ENCODE measurements at regions not wholly inside any gene's neighbourhood (a gene's known extent, or its start where the extent isn't known, plus 50 kb on each side); places are given as distances from the start of the nearest gene placed in this dataset.

GRCh38 chr18:3350566-3351527, 88.9 kb downstream of the MYL12B start:
- dilution Hi-C loops (cut with MboI; ENCODE audit: extremely low pct_ligation_motif_present, low sequenced_read_pairs) (no loop called here), intact Hi-C loops (cut with micrococcal nuclease) (no loop called here)
- Histone ChIP-seq H3K9me3 (replicated peaks; ENCODE audit: control insufficient read depth, insufficient read depth, low read length) (no peaks in the 10 kb centered on the region), H3K4me2 (ENCODE audit: insufficient read depth, low read length) (no peak overlapping the region), H3K79me2 (ENCODE audit: control insufficient read depth, insufficient read depth, low read length) (no peaks in the 10 kb centered on the region), H3K9ac (replicated peaks; ENCODE audit: extremely low read depth, insufficient read depth, low read length) (no peak overlapping the region), H3K4me1 (ENCODE audit: control insufficient read depth, extremely low read depth, insufficient read depth, low read length) (no peaks in the 10 kb centered on the region), H3K36me3 (ENCODE audit: control insufficient read depth in 2 of 2, extremely low read depth in 1 of 2, insufficient read depth in 2 of 2, low read length in 2 of 2) (no peaks in the 10 kb centered on the region), H4K20me1 (replicated peaks; ENCODE audit: control insufficient read depth, extremely low read depth, insufficient read depth, low read length) (no peaks in the 10 kb centered on the region), H3K4me3 (replicated peaks in 1 of 3; ENCODE audit: insufficient read depth in 1 of 3, low read depth in 1 of 3, low read length in 3 of 3) (no peak overlapping the region), H3K27ac (ENCODE audit: insufficient read depth, low read depth, low read length) (no peak overlapping the region), H3K27me3 (ENCODE audit: control insufficient read depth in 2 of 2, insufficient read depth in 2 of 2, low read length in 2 of 2) (peaks cover 4 to 13% of the 10 kb centered on the region in 2 experiments), H2AFZ (ENCODE audit: low read depth, low read length) (no peak overlapping the region), H3K9me1 (replicated peaks; ENCODE audit: control insufficient read depth, extremely low read depth, insufficient read depth, low read length) (no peaks in the 10 kb centered on the region)
- ChIA-PET CTCF (interaction anchor here (0.8 to 1.1 kb wide), 2 partner anchors 24 to 31 kb away, joined by 3 read pairs; no protein-coding TSS in a partner anchor), POLR2A (no interaction called here)
- FAIRE-seq, result no peak
- TF ChIP-seq GATA2 (IDR thresholded peaks at IDR 0.05; ENCODE audit: insufficient read depth, insufficient read length, low read depth, low read length) (no peak), MYC (IDR thresholded peaks at IDR 0.05; ENCODE audit: low read depth, low read length) (no peak)
- no peak for DNase-seq (ENCODE audit: low read depth, low spot score)
- BruUV-seq (replicated peaks), result no TSS peak

GRCh38 chr18:3354506-3354905, 92.6 kb downstream of the MYL12B start:
- H3K36me3 ChIP-seq (ENCODE audit: control insufficient read depth in 2 of 2, extremely low read depth in 1 of 2, insufficient read depth in 2 of 2, low read length in 2 of 2), result no peaks in the 10 kb centered on the region
- H2AFZ ChIP-seq (ENCODE audit: low read depth, low read length), result no peak overlapping the region
- POLR2A ChIA-PET, result no interaction called here
- H3K4me1 ChIP-seq (ENCODE audit: control insufficient read depth, extremely low read depth, insufficient read depth, low read length), result no peaks in the 10 kb centered on the region
- no peak overlapping the region for H3K4me2 ChIP-seq (ENCODE audit: insufficient read depth, low read length)
- BruUV-seq (replicated peaks), result no TSS peak
- H3K9me3 ChIP-seq (replicated peaks; ENCODE audit: control insufficient read depth, insufficient read depth, low read length), result no peaks in the 10 kb centered on the region
- FAIRE-seq (no peak), DNase-seq (ENCODE audit: low read depth, low spot score) (no peak)
- no peak overlapping the region for H3K4me3 ChIP-seq (replicated peaks in 1 of 3; ENCODE audit: insufficient read depth in 1 of 3, low read depth in 1 of 3, low read length in 3 of 3)
- intact Hi-C loops (cut with micrococcal nuclease), result no loop called here
- no peak overlapping the region for H3K9ac ChIP-seq (replicated peaks; ENCODE audit: extremely low read depth, insufficient read depth, low read length)
- dilution Hi-C loops (cut with MboI; ENCODE audit: extremely low pct_ligation_motif_present, low sequenced_read_pairs), result no loop called here
- H3K9me1 ChIP-seq (replicated peaks; ENCODE audit: control insufficient read depth, extremely low read depth, insufficient read depth, low read length), result no peaks in the 10 kb centered on the region
- no peaks in the 10 kb centered on the region for H3K79me2 ChIP-seq (ENCODE audit: control insufficient read depth, insufficient read depth, low read length)
- H3K27ac ChIP-seq (ENCODE audit: insufficient read depth, low read depth, low read length), result no peak overlapping the region
- TF ChIP-seq EZH2 (IDR thresholded peaks at IDR 0.05; ENCODE audit: borderline replicate concordance, low read depth, low read length, severe bottlenecking) (no peak), POLR2A (IDR thresholded peaks at IDR 0.05; ENCODE audit: low read depth, low read length) (no peak)
- H3K27me3 ChIP-seq (ENCODE audit: control insufficient read depth in 2 of 2, insufficient read depth in 2 of 2, low read length in 2 of 2), result peaks cover 0 to 2% of the 10 kb centered on the region in 2 experiments
- H4K20me1 ChIP-seq (replicated peaks; ENCODE audit: control insufficient read depth, extremely low read depth, insufficient read depth, low read length), result no peaks in the 10 kb centered on the region
- CTCF ChIA-PET, result no interaction called here
